Keratinocyte (primary cell): ENCODE measurements at regions not wholly inside any gene's neighbourhood (a gene's known extent, or its start where the extent isn't known, plus 50 kb on each side); places are given as distances from the start of the nearest gene placed in this dataset.

ENCODE experiments used
- CTCF ChIP-seq, 3 experiments: IDR thresholded peaks in 1 of 3; conservative IDR thresholded peaks in 1 of 3; optimal IDR thresholded peaks in 1 of 3; 2 replicates in 2 of 3; 3 replicates in 1 of 3; pipeline versions ENCODE3 to v1.5.1; 2011; ENCODE audit warnings: low read length in 3 of 3, mild to moderate bottlenecking in 3 of 3, moderate library complexity in 2 of 3, control low read depth in 1 of 3, inconsistent platforms in 1 of 3; ENCODE audit not compliant: insufficient read depth in 2 of 3; ENCODE audit errors: extremely low read depth in 1 of 3
- EZH2 ChIP-seq: IDR thresholded peaks from one replicate; pipeline ENCODE4 v1.6.1; 2012; ENCODE audit warnings: inconsistent platforms, mild to moderate bottlenecking, low read length, moderate library complexity

GRCh38 chr5:29130786-29131185, 2062.7 kb upstream of the CDH6 start:
- TF ChIP-seq CTCF (optimal IDR thresholded peaks at IDR 0.05 in 1 of 3, IDR thresholded peaks at IDR 0.05 in 1 of 3, conservative IDR thresholded peaks at IDR 0.05 in 1 of 3; ENCODE audit: extremely low read depth in 1 of 3, insufficient read depth in 2 of 3, low read length in 3 of 3) (no peak), EZH2 (no peak)
